DMS 273 (cell line): ENCODE measurements at regions not wholly inside any gene's neighbourhood (a gene's known extent, or its start where the extent isn't known, plus 50 kb on each side); places are given as distances from the start of the nearest gene placed in this dataset.

Experiments
- DNase-seq: peaks from one replicate; lab custom pipeline; 2025; ENCODE audit not compliant: unreplicated experiment; lab: John Stamatoyannopoulos, UW

DNA sequence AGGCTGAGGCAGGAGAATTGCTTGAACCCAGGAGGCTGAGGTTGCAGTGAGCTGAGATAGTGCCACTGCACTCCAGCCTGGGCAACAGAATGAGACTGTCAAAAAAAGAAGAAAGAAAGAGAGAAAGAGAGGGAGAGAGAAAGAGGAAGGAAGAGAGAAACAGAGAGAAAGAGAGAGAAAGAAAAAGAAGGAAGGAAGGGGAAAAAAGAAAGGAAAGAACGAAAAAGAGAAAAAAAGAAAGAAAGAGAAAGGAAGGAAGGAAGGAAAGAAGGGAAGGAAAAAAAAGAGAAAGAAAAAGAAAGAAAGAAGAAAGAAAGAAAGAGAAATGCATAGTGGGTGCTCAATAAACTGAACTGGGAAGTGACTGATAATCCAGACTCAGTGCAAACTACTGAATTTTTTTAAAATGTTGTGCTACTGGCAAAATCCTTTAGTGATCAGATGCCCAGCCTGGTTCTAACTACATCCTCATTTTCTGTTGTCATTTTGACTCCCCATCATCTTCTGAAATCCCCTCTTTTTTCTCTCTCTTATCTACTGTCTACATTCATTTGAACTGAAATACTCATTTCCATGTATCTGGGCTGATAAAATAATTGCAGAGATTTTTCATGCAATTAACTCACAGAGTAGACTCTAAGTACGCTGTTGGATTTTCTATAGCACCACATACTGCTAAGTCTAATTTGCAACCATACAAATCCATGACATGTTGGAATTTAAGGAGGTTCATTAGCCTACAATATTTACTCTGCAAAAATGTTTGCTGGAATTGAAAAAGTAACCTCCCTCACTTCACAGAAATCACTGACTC is 85.3 kb upstream of the HIVEP1 start:
- DNase-seq = no peak

DNA sequence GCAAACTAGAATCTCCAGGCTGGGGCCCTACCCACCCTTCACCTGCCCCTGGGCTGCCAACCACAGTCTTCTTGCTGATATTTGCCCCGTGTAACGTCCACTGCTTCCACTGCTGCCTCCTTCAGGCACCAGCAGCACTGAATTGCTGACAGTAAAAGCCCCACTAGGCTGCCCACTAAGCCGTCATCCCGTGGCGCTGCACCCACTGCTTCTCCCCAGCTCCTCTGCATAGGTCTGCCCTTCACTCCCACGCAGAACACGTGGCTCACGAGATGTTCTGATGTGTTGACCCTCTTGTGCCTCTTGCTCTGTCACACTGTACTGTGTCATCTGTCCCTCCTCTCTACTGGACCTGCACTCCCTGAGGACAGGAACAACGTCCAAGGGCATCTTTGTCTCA is 86.3 kb upstream of the HIVEP1 start:
- no peak for DNase-seq

DNA sequence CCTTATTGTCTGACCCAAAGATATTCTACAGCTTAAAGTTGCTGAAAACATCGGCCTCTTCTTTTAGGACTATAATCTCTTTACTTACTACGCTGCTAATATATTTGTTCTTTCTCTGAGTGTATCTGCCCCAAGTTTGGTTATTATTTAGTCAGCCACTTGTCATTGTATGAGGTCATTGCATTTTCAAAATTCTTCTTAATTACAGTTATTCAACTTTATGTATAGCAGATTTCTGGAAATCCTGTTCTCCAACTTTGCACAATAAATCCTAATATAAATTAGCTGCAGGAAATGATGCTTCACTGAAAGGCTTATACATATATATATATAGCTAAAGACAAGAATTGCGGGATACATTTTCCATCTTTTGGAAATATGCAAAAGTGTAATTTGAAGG is 88.5 kb upstream of the HIVEP1 start:
- DNase-seq = no peak

DNA sequence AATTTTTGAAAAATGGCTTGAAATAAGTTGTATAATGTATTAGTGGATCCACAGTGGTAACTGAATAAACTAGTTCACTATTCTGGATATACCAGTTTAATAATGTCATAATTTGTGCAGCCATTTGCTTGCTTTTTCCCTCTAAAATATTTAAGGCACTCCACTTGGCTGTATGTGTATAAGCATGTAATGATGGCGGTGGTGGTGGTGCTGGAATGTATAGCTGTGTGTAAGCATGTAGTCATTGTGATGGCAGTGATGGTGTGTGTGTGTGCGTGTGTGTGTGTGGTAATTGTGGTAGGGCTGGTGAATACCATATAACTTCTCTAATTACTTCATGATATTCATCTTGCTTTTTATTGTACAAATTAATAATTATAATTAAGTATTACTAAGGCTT is 89.2 kb upstream of the HIVEP1 start:
- no peak for DNase-seq

DNA sequence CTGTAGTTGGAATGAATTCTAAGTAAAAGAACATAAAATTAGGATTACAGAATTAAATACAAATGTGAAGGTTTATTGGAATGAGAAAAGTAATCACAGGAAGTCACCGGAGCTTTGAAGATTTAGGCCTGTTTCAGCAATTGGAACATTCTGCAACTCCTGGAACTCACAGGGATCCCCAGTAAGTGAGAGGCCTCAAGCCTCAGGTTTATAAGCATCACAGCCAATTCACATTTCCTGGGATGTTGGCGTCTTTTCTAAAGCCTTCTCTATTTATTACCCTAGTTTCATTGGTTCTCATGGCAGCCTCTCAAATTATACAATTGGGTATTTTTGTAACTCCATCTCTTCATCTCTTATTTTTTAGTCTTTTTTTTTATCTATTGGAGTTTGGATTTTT is 90.4 kb upstream of the HIVEP1 start:
- no peak for DNase-seq

DNA sequence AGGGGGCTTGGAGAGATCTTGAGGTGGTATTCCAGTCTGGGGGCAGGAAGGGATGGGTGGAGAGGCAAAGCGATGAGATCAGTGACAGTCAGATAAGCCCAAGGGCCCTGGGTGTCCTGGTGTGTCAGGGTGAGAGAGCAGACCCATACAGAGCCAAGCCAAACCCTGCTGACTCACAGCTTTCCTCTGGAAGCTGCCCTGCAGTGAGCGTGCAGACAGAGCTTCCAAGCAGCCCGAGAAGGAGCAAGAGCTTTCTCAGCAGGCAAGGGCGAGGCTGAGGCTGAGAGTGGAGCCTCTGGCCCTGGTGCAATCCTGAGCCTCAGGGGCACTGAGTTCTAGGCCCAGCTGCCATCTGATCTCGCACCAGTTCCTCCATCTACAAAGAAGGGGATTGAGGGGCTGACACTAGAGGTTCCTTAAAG is 91.1 kb upstream of the HIVEP1 start:
- DNase-seq = no peak

DNA sequence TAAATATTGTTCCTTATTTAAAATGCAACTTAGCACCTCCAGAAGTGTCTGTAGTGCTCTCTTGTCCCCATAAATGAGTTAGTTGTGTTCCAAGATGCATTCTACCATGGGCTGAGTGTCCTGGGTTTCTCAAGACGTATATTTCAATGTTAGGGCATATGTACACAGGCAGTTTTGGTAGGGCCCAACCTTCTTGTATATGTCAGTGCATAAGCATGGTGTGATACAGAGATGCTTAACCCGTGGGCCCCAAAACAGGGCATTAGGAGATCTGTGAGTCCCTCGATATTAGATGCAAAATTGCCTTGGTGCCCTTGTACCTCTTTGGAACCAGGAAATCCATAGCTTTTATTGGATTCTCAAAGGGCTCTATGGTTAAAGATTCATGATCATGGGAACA is 91.5 kb upstream of the HIVEP1 start:
- no peak for DNase-seq

DNA sequence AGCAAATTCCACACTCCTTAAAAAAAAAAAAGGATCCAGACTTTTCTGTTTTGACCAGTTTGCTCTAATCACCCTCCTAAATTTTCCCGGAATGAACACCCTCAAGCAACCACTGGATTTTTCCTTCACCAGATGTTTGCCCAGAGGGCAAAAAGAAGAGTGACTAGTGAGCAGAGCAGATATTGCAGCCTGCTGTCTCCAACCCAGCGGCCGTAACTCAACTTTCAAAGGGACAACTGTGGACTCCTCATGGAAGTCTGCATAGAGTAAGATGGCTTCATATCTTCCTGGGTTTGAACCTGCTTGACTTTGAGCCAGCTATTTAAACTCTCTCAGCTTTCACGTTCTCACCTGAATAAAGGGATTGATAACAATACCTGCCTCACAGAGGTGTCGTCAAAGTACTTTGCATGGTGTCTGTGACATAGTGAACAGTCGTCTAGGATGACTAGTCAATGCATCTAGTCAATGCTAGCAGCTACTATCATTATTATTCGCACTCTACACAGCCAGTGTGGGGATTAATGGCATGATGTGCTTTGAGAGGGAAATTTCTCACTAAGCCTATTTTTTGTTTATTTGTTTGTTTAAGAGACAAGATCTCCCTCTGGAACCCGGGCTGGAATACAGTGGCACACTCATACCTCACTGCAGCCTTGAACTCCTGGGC is 92.2 kb upstream of the HIVEP1 start:
- no peak for DNase-seq

DNA sequence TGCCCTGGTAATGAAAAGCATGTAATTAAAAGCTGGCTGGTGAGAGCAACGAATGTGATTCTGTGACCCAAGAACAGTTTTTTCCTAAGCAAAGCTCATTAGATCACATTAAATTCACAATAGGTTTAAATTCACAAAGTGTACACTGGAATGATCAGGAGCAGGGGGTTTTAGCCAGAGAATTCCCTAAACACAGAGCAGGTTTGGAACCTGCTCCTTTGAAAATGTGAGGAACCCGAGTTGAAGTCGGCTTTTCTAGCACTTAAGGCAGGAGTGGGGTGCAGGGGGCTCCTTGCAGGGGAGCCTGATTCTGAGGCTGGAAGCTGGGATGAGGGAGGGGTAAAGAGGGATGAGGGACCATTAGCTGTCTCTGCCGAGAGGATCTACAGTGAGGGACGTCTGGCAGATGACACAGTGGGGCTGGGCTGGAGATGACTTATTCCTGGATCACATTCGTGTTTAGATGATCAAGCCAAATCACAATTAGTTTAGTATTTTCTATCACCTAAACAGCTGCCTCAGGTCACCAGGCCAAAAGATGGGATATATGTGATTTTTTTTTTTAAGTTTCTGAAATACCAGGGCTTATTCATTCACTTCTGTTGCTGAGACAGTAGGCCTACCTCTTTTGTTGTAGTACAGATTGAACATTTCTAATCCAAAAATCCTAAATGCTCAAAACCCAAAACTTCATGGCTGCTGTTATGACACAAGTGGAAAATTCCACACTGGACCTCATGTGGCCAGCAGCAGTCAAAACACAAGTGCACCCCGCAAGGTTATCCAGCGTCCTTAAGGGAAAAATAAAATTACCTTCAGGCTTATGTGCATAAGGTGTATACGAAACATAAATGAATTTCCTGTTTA is 93.1 kb upstream of the HIVEP1 start:
- no peak for DNase-seq

DNA sequence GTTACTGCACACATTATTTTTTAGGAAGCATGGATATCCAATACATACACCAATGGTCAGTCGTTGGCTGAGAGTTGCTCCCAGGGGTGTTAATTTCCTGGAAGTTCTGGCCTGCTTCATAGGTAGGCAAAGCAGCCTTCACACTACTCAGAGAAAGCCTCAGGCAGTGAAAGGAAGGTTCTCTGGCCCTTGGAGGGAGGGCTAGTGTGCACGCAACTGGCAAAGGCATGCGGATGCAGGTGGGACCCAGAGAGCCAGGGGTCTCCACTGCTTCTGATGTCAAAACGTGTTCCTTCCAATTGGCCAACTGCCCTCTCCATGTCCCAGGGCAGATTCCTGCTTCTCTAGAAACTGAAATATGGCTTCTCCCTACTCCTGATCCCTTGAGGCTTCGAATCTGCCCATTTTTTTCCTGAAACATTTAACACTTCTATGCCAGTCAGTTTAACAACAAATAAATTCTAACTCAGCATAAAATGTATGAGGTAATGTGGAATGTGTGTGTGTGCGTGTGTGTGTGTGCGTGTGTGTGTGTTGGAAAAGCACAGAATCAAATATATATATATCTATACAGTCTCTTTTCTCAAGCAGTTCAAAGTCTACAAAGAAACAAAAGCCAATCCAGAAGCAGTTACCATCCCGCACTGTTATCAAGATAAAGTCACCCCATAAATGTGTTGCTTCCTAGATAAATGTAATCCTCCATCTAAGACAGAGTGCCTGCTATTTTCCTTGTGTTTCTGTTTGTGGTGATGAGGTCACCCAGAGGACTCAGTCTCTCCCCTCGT is 94.0 kb upstream of the HIVEP1 start:
- peak; percentile 11 for DNase-seq

DNA sequence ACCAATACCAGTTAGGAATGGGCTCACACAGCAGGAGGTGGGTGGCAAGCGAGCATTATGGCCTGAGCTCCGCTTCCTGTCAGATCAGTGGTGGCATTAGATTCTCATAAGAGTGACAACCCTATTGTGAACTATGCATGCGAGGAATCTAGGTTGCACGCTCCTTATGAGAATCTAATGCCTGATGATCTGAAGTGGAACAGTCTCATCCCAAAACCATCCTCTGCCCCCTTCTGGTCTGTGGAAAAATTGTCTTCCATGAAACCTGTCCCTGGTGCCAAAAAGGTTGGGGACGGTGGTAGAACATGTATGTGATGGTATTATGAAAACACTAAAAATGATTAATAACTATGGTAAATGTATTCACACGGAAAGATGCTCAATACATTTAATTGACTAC is 99.7 kb upstream of the HIVEP1 start:
- peak; percentile 7 for DNase-seq

DNA sequence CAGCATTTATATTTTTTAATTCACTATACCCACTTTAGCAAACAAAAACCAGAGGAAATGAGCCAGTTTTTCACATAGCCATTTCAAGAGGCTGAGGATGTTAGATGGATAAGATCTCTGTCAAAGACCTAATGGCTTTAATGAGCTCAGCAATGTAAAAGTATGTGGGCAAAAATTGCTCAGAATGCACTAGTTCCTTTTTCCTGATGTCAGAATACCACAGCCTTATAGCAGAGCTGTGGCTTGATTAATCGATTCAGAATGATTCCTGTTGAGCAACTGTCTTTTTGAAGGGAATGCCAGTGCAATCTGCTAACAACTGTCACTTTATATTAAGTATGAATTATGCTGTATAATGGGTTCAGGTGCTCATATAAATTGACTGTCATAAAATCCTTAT is 100.6 kb upstream of the HIVEP1 start:
- DNase-seq = no peak

DNA sequence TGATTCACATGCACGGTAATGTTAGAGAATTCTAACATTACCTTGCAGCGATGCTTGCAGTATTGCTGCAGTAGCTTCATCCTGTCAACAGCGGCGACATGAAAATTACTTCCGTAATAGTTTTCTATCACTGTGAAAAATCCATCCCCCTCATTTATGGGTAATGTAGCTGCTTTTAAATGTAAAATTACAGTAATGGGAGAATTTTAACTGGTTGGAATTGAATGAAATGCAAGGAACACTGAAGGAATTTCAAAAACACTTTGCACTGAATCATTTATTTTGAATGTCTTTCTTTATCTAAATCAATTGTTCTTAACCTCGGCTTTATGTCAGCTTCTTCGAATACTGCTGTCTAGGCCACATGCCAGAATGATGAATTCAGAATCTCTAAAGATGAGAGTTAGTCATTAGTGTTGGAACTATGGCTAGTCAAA is 102.4 kb upstream of the HIVEP1 start:
- DNase-seq = no peak

DNA sequence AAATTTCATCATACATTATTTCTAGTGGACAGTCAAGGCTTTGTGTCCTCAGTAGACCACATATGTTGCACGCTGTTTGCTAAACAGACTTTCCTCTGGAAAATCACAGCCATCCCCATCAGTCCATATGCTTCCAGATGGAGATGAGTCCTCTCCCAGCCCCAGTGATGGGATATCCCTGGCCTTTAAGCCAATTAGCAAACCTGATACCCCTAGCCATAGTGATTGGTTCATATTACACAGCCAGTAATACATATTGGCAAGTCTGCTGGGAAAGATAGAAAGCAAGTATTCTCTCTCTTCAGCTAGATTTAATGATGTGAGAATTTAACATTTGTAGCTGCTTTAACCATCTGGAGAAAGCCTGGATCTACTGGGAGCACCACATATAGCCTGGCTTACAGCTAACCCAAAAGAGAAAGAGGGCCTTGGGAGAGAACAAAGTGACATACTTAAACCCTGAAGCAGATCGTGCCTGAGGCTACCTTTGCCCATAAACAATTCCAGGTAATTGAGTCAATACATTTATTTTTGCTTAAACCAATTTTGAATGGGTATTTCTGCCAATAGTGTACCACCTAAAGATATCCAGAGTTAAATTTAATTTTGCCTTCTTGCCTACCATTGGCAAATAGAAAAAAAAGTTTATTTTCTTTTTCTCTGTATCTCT is 103.5 kb upstream of the HIVEP1 start:
- DNase-seq = peak; percentile 9

DNA sequence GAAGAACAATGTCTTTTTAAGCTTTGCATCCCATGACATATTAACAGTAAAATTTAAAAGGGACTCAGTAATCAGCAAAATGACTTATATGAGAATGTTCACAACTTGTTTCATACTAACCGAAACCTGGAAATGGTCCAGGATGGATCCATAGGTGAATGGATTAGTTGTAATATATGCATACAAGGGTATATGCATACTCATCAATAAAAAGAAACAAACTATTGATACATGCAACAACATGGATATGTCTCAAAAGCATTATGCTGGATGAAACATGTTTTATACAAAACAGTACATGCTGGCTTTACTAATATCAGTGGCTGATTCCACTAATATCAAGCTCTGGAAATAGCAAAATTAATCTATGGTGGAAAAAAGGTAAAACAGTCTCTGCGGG is 108.5 kb upstream of the HIVEP1 start:
- DNase-seq = no peak

DNA sequence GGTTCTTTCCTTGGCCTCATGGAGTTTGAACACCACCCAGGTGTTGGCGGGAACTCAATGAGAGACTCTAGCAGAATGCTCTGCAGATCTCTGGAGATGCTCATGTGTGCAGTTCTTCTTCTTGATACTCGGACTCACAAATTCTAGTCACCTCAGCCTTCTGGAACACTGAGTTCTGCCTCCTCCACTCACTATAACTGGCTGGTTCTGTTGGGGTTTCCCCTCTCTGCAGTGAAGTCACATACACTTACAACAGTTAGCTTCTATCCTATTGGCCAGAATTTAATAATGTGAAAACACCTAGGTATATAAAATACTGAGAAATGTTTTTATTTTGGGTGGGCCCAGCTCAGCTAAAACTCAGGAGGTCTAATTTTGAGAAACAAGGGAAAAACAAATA is 109.6 kb upstream of the HIVEP1 start:
- no peak for DNase-seq

DNA sequence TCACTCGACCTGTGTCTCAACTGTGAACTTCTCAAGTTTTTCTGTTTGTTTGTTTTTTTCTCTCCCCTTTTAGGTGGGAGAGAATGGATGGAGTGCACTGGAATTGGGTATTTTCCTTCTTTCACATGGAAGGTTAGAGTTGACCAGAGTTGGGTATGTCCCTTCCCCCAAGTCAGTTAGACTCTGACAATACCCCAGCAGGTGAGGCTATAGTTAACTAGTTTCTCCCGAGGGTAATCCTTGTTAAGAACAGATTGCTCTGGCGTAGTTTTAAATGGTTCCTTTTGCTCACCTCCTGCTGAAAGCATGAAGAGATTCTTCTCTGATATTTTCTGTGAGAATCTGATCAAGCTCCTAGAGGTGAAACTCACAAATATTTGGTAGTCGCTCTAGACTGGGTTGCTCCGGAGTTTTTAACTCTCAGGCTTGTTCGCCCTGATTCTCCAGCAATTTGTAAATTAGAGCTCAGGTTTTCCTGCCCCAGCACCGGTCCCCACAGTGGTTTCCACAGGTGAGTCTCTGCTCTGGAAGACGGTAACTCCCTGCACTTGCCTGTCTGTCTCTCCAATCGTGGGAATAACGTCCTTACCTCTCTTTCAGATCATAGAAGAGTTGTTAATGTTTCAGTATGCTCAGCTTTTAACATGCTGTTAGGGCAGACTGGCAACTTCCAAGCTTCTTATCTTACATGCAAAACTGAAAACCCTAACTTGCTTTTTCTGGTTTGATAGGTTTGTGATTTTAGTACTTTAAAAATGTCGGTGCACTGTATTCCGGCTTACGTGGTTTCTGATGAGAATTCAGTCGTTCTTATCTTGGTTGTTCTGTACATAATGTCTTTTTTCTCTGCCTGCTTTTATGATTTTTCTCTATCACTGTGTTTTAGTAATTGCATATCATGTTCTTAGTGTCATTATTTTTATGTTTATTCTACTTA is 111.2 kb upstream of the HIVEP1 start:
- no peak for DNase-seq

DNA sequence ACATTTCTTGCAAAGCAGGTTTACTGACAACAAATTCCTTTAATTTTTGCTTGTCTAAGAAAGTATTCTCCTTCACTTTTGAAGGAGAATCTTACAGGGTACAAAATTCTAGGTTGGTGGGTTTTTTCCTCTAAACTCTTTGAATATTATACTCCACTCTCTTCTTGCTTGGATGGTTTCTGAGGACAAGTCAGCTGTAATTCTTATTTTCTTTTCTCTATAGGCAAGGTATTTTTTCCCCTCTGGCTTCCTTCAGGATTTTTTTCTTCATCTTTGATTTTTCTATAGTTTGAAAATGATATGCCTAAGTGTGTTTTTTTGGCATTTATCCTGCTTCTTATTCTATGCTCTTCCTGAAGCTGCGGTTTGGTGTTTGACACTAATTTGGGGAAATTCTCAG is 112.5 kb upstream of the HIVEP1 start:
- no peak for DNase-seq

DNA sequence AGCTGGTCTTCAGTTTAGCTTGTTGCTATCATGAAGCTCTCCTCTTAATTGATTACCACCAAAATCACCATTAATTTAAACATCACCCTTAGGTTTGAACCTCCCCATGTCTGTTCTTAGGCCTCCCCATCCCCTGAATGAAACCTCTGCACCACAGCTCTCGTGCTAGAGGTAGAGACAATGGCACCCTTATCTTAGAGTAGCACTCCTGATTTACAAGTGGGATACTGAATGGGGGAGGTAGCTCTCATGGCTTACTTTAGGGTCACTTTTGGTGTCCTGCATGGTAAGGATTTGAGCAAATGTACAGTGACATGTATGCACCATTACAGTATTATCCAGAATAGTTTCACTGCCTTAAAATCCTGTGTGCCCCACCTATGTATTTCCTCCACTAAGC is 115.6 kb upstream of the ADTRP start:
- DNase-seq = no peak
